A549 (cell line): ENCODE measurements at regions not wholly inside any gene's neighbourhood (a gene's known extent, or its start where the extent isn't known, plus 50 kb on each side); places are given as distances from the start of the nearest gene placed in this dataset.
"Not testable (repeated sequence)": the region's sequence is repeated elsewhere in the genome, so short reads cannot be mapped to it uniquely, and the experiment has no call there.

ENCODE experiments used
- ATAC-seq, 2 experiments: fragments of 200-7000 bp in 1 of 2; fragments of >200 bp in 1 of 2; cut with Nextera tagmentation in 1 of 2; cut with Tn5 transposase in 1 of 2; 3 replicates each; pipeline versions ENCODE4 v1.8.0 to v1.9.1; 2018 to 2020; ENCODE audit warnings: mild to moderate bottlenecking in 1 of 2, moderate library complexity in 1 of 2
- CTCF ChIA-PET: fragments of 300-600 bp; sonication (Branson Sonifier 250); formaldehyde crosslinking; extraction: SDS; loops from one replicate; lab custom pipeline; 2021; ENCODE audit warnings: antibody characterized with exemption, inconsistent platforms; lab: Yijun Ruan, JAX
- POLR2A ChIA-PET: fragments of 350-600 bp; formaldehyde crosslinking; extraction: SDS; loops from one replicate; lab custom pipeline; 2021; ENCODE audit warnings: antibody characterized with exemption, inconsistent platforms; lab: Yijun Ruan, JAX
- DNase-seq, 2 experiments: peaks; one replicate each; pipeline versions ENCODE4 v3.0.0 to v3.0.0-alpha.2; 2011 to 2016; ENCODE audit warnings: low read depth in 1 of 2, low spot score in 1 of 2
- FAIRE-seq: peaks from 2 replicates; lab custom pipeline; 2011; peaks lifted over from hg19 to GRCh38; lab: Jason Lieb, UNC
- H3K27ac ChIP-seq, 2 experiments: fragments of >200 bp; sonication (Bioruptor Twin); formaldehyde crosslinking; 3 replicates each; pipeline ENCODE4 v1.5.1; 2016 to 2017
- H3K4me1 ChIP-seq: fragments of >200 bp; sonication (Bioruptor Twin); formaldehyde crosslinking; 3 replicates; pipeline ENCODE4 v1.6.1; 2016
- H3K4me2 ChIP-seq: fragments of >200 bp; sonication (Bioruptor Twin); formaldehyde crosslinking; 3 replicates; pipeline ENCODE4 v1.6.1; 2016
- H3K4me3 ChIP-seq: fragments of >200 bp; sonication (Bioruptor Twin); formaldehyde crosslinking; 3 replicates; pipeline ENCODE4 v1.5.1; 2016
- H3K9me3 ChIP-seq: fragments of >200 bp; sonication (Bioruptor Twin); formaldehyde crosslinking; 3 replicates; pipeline ENCODE4 v1.6.1; 2016
- EHMT2 ChIP-seq: fragments of 200-600 bp; sonication (generic); IDR thresholded peaks from 2 replicates; pipeline ENCODE4 v1.6.1; 2016; ENCODE audit warnings: antibody characterized with exemption, low read depth, mild to moderate bottlenecking, moderate library complexity
- GATA3 ChIP-seq: IDR thresholded peaks from 2 replicates; pipeline ENCODE4 v1.6.1; 2012; ENCODE audit warnings: borderline replicate concordance
- HEYL ChIP-seq: fragments of 250-450 bp; sonication (Bioruptor Pico); IDR thresholded peaks from 2 replicates; pipeline ENCODE4 v1.8.0; 2021; ENCODE audit warnings: mild to moderate bottlenecking, moderate library complexity
- HMGXB4 ChIP-seq: fragments of 250-450 bp; sonication (Bioruptor Pico); IDR thresholded peaks from 2 replicates; pipeline ENCODE4 v1.5.0; 2021; ENCODE audit warnings: mild to moderate bottlenecking, moderate library complexity, borderline replicate concordance
- HOXA7 ChIP-seq: fragments of 250-450 bp; sonication (Bioruptor Pico); IDR thresholded peaks from 2 replicates; pipeline ENCODE4 v1.5.0; 2020; ENCODE audit warnings: mild to moderate bottlenecking, moderate library complexity
- KDM1A ChIP-seq: fragments of 200-600 bp; sonication (generic); IDR thresholded peaks from 2 replicates; pipeline ENCODE4 v1.6.1; 2016; ENCODE audit warnings: low read depth, mild to moderate bottlenecking
- MAFK ChIP-seq: fragments of 450-650 bp; IDR thresholded peaks from 2 replicates; pipeline ENCODE4 v1.6.1; 2014; ENCODE audit not compliant: partially characterized antibody
- MYC ChIP-seq: IDR thresholded peaks from 2 replicates; pipeline ENCODE4 v1.6.1; 2012; ENCODE audit warnings: mild to moderate bottlenecking, inconsistent platforms, low read length, improper control_type of control experiment, borderline replicate concordance
- NFE2L2 ChIP-seq: fragments of 150-350 bp; conservative IDR thresholded peaks from 2 replicates; pipeline ENCODE4 v1.6.1; 2014; ENCODE audit warnings: low read length
- NPAS2 ChIP-seq: fragments of 250-450 bp; sonication (Bioruptor Pico); IDR thresholded peaks from 2 replicates; pipeline ENCODE4 v1.8.0; 2022; ENCODE audit warnings: mild to moderate bottlenecking, moderate library complexity, borderline replicate concordance
- NR3C1 ChIP-seq: fragments of >200 bp; sonication (Bioruptor Twin); formaldehyde crosslinking; IDR thresholded peaks from 3 replicates; pipeline ENCODE4 v1.6.1; 2017
- POLR2A ChIP-seq: IDR thresholded peaks from 2 replicates; pipeline ENCODE4 v1.6.1; 2012; ENCODE audit warnings: mild to moderate bottlenecking, low read length
- RAD21 ChIP-seq, 2 experiments: fragments of >200 bp in 1 of 2; sonication (Bioruptor Twin) in 1 of 2; formaldehyde crosslinking in 1 of 2; IDR thresholded peaks in 1 of 2; conservative IDR thresholded peaks in 1 of 2; 2 replicates in 1 of 2; 3 replicates in 1 of 2; pipeline ENCODE4 v1.6.1; 2012 to 2018; ENCODE audit warnings: inconsistent platforms in 1 of 2
- SMC3 ChIP-seq: fragments of >200 bp; sonication (Bioruptor Twin); formaldehyde crosslinking; IDR thresholded peaks from 3 replicates; pipeline ENCODE4 v1.6.1; 2018; ENCODE audit warnings: inconsistent platforms
- ZFP36 ChIP-seq: fragments of 450-650 bp; IDR thresholded peaks from 2 replicates; pipeline ENCODE4 v1.6.1; 2014; ENCODE audit warnings: borderline replicate concordance; ENCODE audit not compliant: partially characterized antibody
- ZSCAN20 ChIP-seq: fragments of 250-450 bp; sonication (Bioruptor Pico); IDR thresholded peaks from 2 replicates; pipeline ENCODE4 v1.8.0; 2022; ENCODE audit warnings: mild to moderate bottlenecking, moderate library complexity
- WGBS: methylation state at CpG from one replicate; pipeline ENCODE4 v1.1.6; 2017; ENCODE audit errors: missing lambda C conversion rate; 5-methylcytosine and 5-hydroxymethylcytosine counted together
- TF ChIP-seq, protein P1 (sequence below): IDR thresholded peaks from 2 replicates; pipeline ENCODE4 v1.6.1; 2012
- TF ChIP-seq, protein P2 (sequence below): fragments of >200 bp; sonication (Bioruptor Twin); formaldehyde crosslinking; IDR thresholded peaks from 3 replicates; pipeline ENCODE4 v1.5.1; 2016

DNA sequence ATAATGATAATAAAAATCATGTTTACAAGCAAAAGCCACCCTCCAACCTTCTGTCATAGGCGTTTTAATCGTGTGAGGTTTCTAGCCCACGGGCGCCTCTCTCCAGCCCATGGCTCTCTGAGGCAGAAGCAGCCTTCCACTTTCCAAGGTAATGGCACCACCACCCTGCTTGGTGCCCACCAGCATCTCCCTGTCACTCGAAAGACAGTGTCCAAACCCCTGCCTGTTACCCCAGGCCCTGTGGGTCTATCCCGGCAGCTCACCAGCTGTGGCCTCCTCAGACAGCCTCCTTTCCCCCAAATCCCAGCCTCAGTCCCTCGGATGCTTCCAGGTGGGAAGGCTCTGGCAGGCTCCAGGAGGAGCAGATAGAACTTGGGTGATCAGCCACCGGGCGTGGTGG, 123.8 kb upstream of the LPCAT1 start:
- 52% methylated on average over 7 of the region's 9 CpGs for WGBS
- H3K27ac ChIP-seq, result no peak overlapping the region
- no peak for TF ChIP-seq NR3C1
- no peak for TF ChIP-seq SMC3
- no peak for TF ChIP-seq GATA3
- TF ChIP-seq NPAS2, result no peak
- TF ChIP-seq KDM1A, result no peak
- TF ChIP-seq EHMT2, result no peak
- ATAC-seq (no peak), FAIRE-seq (no peak), DNase-seq (no peak)
- H3K4me2 ChIP-seq, result no peak overlapping the region
- H3K4me3 ChIP-seq, result no peak overlapping the region
- H3K4me1 ChIP-seq, result peaks cover 9% of the 10 kb centered on the region; the same call in 2 of the 3 replicates
- ChIA-PET POLR2A (no interaction called here), CTCF (interaction anchor here (1.4 kb wide), 1 partner anchor 478 kb away, joined by 4 read pairs; no protein-coding TSS in a partner anchor)
- H3K9me3 ChIP-seq, result no peaks in the 10 kb centered on the region

- peak overlapping the region; percentile 87 for H3K4me2 ChIP-seq
- 0 out of 3 replicates have a peak, but pooled peaks cover 4% of the 10 kb centered on the region for H3K4me1 ChIP-seq
- CTCF ChIA-PET, result interaction anchor here (0.6 to 7.3 kb wide), 68 partner anchors 11 to 728 kb away, joined by 3 to 75 read pairs (median 4); partner anchors contain the start of gene CLPTM1L
- ATAC-seq (peak; percentile 84 to 93), DNase-seq (peak; percentile 81 to 89), FAIRE-seq (no peak)
- H3K4me3 ChIP-seq, result peak overlapping the region; percentile 25; the same call in 1 of the 3 replicates
- 16% methylated on average over 47 of the region's 52 CpGs for WGBS
- peak overlapping the region in 1 of 2 experiments; percentile 65; a peak in 2 of 6 replicates for H3K27ac ChIP-seq
- POLR2A ChIA-PET, result no interaction called here
- H3K9me3 ChIP-seq, result no peaks in the 10 kb centered on the region
- TF ChIP-seq ZFP36, result no peak
- TF ChIP-seq MYC, result no peak
- TF ChIP-seq, protein P1, sequence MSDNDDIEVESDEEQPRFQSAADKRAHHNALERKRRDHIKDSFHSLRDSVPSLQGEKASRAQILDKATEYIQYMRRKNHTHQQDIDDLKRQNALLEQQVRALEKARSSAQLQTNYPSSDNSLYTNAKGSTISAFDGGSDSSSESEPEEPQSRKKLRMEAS, result peak; percentile 32; the same call in 1 of the 2 replicates
- TF ChIP-seq SMC3, result peak; percentile 61
- TF ChIP-seq, protein P2, sequence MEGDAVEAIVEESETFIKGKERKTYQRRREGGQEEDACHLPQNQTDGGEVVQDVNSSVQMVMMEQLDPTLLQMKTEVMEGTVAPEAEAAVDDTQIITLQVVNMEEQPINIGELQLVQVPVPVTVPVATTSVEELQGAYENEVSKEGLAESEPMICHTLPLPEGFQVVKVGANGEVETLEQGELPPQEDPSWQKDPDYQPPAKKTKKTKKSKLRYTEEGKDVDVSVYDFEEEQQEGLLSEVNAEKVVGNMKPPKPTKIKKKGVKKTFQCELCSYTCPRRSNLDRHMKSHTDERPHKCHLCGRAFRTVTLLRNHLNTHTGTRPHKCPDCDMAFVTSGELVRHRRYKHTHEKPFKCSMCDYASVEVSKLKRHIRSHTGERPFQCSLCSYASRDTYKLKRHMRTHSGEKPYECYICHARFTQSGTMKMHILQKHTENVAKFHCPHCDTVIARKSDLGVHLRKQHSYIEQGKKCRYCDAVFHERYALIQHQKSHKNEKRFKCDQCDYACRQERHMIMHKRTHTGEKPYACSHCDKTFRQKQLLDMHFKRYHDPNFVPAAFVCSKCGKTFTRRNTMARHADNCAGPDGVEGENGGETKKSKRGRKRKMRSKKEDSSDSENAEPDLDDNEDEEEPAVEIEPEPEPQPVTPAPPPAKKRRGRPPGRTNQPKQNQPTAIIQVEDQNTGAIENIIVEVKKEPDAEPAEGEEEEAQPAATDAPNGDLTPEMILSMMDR, result peak; percentile 75
- TF ChIP-seq RAD21 (conservative IDR thresholded peaks at IDR 0.05 in 1 of 2, IDR thresholded peaks at IDR 0.05 in 1 of 2), result peak; percentile 79 to 82
These were observed 121.2 kb upstream of the LPCAT1 start for GRCh38 chr5:1644810-1645571.

DNA sequence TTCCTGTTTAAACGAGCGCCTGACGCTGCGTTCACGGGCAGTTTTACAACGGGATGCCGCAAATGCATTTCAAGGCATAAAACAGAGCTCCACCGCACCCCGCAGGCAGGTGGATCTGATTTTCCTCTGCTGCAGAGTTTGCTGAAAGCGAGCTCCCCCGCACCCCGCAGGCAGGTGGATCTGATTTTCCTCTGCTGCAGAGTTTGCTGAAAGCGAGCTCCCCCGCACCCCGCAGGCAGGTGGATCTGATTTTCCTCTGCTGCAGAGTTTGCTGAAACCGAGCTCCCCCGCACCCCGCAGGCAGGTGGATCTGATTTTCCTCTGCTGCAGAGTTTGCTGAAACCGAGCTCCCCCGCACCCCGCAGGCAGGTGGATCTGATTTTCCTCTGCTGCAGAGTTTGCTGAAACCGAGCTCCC, 120.6 kb upstream of the LPCAT1 start:
- POLR2A ChIA-PET, H3K9me3 ChIP-seq, H3K4me1 ChIP-seq, FAIRE-seq, ATAC-seq, DNase-seq, H3K4me3 ChIP-seq, H3K27ac ChIP-seq: not testable (repeated sequence)
- CTCF ChIA-PET, result interaction anchor here (0.7 to 7.3 kb wide), 46 partner anchors 10 to 728 kb away, joined by 3 to 75 read pairs (median 5); partner anchors contain the start of gene CLPTM1L
- 54% methylated on average over 11 of the region's 22 CpGs for WGBS
- H3K4me2 ChIP-seq, result peak overlapping the region; percentile 87

DNA sequence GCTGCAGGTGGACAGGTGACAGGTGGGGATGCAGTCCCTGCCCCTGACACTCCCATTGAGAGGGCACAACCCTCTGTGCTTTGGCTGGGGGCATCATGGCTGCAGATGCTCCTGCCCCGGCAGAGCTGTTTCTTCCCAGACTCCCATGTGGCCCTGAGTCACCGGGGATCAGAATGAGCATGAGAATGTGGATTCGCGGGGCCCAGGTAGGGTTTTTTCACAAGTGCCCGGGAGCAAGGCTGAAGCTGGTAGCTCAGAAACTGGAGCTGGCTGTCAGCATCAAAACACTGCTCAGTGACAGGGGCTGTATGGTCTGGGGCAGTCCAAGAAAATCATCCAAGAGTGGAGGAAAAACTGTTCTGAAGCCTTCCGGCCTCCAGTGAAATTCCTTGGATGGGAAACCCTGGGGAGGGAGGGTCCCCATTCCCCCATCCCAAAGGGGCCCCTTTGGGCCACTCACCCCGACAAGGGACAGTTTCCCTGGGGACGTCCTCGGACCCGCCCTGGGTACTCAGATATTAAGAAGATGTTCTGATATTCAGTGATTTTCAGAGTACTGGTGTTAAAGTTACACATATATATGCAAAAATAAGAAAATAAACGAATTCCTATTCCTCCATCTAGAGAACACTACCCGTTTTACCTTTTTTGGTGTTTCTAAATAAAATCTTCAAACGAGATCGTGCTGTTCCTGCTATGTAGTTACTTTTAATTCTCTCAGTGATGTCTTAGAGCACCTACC, 120.1 kb upstream of the LPCAT1 start:
- TF ChIP-seq GATA3, result no peak
- no peak for TF ChIP-seq EHMT2
- no peak for TF ChIP-seq POLR2A
- TF ChIP-seq MAFK, result no peak
- TF ChIP-seq RAD21 (conservative IDR thresholded peaks at IDR 0.05 in 1 of 2, IDR thresholded peaks at IDR 0.05 in 1 of 2), result no peak
- TF ChIP-seq HEYL (CRISPR knock-in tag), result no peak
- TF ChIP-seq HMGXB4 (CRISPR knock-in tag), result no peak
- TF ChIP-seq HOXA7 (CRISPR knock-in tag), result no peak
- no peak for TF ChIP-seq NFE2L2
- no peak for TF ChIP-seq ZSCAN20 (CRISPR knock-in tag)
- no peak for TF ChIP-seq ZFP36
- Histone ChIP-seq H3K4me1 (0 out of 3 replicates have a peak, but pooled peaks cover 4% of the 10 kb centered on the region), H3K27ac (no peak overlapping the region), H3K4me3 (no peak overlapping the region), H3K9me3 (no peaks in the 10 kb centered on the region), H3K4me2 (peak overlapping the region; percentile 42; the same call in 1 of the 3 replicates)
- CTCF ChIA-PET, result interaction anchor here (0.7 to 7.3 kb wide), 26 partner anchors 12 to 722 kb away, joined by 3 to 75 read pairs (median 6); partner anchors contain the start of gene CLPTM1L
- peak in 1 of 2 experiments; percentile 31 for DNase-seq
- POLR2A ChIA-PET, result no interaction called here
- no peak for FAIRE-seq
- WGBS, result 8% methylated on average over 14 of the region's 14 CpGs
- no peak for ATAC-seq
